Esophagus squamous epithelium (tissue), 5 donors: ENCODE measurements at regions not wholly inside any gene's neighbourhood (a gene's known extent, or its start where the extent isn't known, plus 50 kb on each side); places are given as distances from the start of the nearest gene placed in this dataset.

Source experiments
- DNase-seq: peaks from one replicate; lab custom pipeline; 2025; lab: John Stamatoyannopoulos, UW
- H3K27ac ChIP-seq, 4 donors: fragments of 200-600 bp; sonication (generic); one replicate each; pipeline ENCODE4 v1.5.1; 2016 to 2019; ENCODE audit warnings: mild to moderate bottlenecking in 1 of 4
- H3K27me3 ChIP-seq, 4 donors: fragments of 200-600 bp; sonication (generic); 1 replicate in 3 of 4; 2 replicates in 1 of 4; pipeline versions ENCODE4 v1.5.1 to v1.6.0; 2017 to 2021; ENCODE audit warnings: antibody characterized with exemption in 1 of 4
- H3K36me3 ChIP-seq, 3 donors: fragments of 200-600 bp; sonication (generic); one replicate each; pipeline ENCODE4 v1.5.1; 2016 to 2019
- H3K4me1 ChIP-seq, 3 donors: fragments of 200-600 bp; sonication (generic); one replicate each; pipeline ENCODE4 v1.5.1; 2017 to 2019
- H3K4me3 ChIP-seq, 4 donors: fragments of 200-600 bp; sonication (generic); 1 replicate in 3 of 4; 2 replicates in 1 of 4; pipeline ENCODE4 v1.5.1; 2016 to 2019; ENCODE audit warnings: mild to moderate bottlenecking in 2 of 4, moderate library complexity in 1 of 4
- H3K9me3 ChIP-seq, 3 donors: fragments of 200-600 bp; sonication (generic); one replicate each; pipeline ENCODE4 v1.5.1; 2016 to 2019
- POLR2A ChIP-seq, 4 donors: fragments of 450-650 bp; IDR thresholded peaks; one replicate each; pipeline ENCODE4 v1.6.1; 2017; ENCODE audit warnings: antibody characterized with exemption in 4 of 4, mild to moderate bottlenecking in 4 of 4, moderate library complexity in 3 of 4
- WGBS, 2 donors: methylation state at CpG; one replicate each; pipeline ENCODE4 v1.1.5; 2018; 5-methylcytosine and 5-hydroxymethylcytosine counted together
- intact Hi-C: fragments of 100-400 bp; cut with DNase I; formaldehyde crosslinking; loops from one replicate; pipeline ENCODE4 v1.15.0; 2022
- TF ChIP-seq, protein P1 (sequence below), 6 experiments: fragments of 450-650 bp in 4 of 6; fragments of 200-600 bp in 2 of 6; sonication (generic) in 2 of 6; IDR thresholded peaks; one replicate each; pipeline ENCODE4 v1.5.1; 2016 to 2019; ENCODE audit warnings: antibody characterized with exemption in 6 of 6, mild to moderate bottlenecking in 4 of 6, moderate library complexity in 4 of 6
- donor health status: DM: yes; HTN: yes; CAD: no.

DNA sequence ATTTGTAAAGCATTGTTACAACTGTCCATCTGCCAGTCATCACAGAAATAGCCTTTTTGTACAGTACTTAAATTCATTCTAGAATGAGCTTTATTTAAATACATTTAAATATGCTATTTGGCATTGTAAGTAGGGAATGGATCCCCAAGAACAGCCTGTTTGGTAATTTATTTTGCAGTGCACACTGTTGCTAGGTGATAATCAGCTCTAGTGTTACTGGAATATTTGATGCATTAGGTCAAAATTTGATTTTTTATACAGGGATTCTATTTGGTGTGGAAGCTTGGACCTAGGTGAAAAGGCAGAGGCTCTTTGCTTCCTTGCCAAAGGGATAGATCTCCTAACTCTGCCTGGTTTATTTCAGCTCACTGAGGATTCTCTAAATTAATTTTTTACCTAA lies 593.7 kb downstream of the EPM2A start:
- intact Hi-C loops: no loop called here
- H3K4me1 ChIP-seq: no peaks in the 10 kb centered on the region
- TF ChIP-seq, protein P1, sequence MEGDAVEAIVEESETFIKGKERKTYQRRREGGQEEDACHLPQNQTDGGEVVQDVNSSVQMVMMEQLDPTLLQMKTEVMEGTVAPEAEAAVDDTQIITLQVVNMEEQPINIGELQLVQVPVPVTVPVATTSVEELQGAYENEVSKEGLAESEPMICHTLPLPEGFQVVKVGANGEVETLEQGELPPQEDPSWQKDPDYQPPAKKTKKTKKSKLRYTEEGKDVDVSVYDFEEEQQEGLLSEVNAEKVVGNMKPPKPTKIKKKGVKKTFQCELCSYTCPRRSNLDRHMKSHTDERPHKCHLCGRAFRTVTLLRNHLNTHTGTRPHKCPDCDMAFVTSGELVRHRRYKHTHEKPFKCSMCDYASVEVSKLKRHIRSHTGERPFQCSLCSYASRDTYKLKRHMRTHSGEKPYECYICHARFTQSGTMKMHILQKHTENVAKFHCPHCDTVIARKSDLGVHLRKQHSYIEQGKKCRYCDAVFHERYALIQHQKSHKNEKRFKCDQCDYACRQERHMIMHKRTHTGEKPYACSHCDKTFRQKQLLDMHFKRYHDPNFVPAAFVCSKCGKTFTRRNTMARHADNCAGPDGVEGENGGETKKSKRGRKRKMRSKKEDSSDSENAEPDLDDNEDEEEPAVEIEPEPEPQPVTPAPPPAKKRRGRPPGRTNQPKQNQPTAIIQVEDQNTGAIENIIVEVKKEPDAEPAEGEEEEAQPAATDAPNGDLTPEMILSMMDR (IDR thresholded peaks at IDR 0.05): no peak
- TF ChIP-seq POLR2A (IDR thresholded peaks at IDR 0.05): no peak

DNA sequence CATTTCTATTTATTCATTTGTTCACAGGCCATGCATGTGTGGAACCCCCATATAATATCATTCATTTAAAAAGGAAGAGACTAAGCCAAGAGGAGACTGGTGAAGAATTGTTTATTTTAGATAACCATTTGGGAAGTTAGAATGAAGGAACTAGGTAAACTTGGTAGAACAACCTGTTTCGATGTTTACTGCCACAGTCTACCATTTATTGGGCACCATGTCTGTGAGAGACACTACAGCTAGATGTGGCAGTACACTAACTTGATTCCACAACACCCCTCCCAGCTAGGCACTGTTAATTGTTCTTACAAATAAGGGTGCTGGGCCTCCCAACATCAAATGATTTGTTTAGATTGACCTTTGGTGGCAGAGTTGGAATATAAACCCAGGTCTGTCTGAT lies 592.4 kb downstream of the EPM2A start:
- 88 to 94% methylated on average over 1 of the region's 1 CpG for WGBS, 2 donors
- Histone ChIP-seq H3K9me3 (no peaks in the 10 kb centered on the region), H3K4me3 (no peak overlapping the region), H3K27ac (no peak overlapping the region), H3K4me1 (no peaks in the 10 kb centered on the region), H3K27me3 (no peaks in the 10 kb centered on the region), H3K36me3 (no peaks in the 10 kb centered on the region)
- intact Hi-C loops: no loop called here
- TF ChIP-seq, protein P1 (IDR thresholded peaks at IDR 0.05): no peak
- no peak for TF ChIP-seq POLR2A (IDR thresholded peaks at IDR 0.05)
- no peak for DNase-seq

More for the DNA sequence above, 593.7 kb downstream of the EPM2A start:
- Histone ChIP-seq H3K27ac (no peak overlapping the region), H3K9me3 (no peaks in the 10 kb centered on the region), H3K27me3 (no peaks in the 10 kb centered on the region), H3K36me3 (no peaks in the 10 kb centered on the region), H3K4me3 (no peak overlapping the region)
- no peak for DNase-seq

DNA sequence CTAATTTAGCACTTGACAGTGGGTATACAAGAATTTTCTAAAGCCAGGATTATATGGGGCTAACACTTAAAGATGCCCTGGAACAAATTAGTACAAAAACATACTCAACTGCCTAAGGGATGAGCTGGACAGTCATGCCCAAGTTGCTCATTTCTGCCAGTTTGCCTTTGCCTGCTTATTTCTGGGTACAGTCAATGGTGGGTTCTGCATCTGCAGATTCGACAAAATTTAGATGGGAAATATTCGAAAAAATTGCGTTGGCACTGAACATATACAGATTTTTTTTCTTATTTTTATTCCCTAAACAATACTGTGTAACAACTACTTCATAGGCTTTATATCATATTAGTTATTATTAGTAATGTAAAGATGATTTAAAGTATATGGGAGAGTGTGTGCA lies 591.9 kb downstream of the EPM2A start:
- no peaks in the 10 kb centered on the region for H3K36me3 ChIP-seq
- H3K9me3 ChIP-seq: no peaks in the 10 kb centered on the region
- intact Hi-C loops: no loop called here
- no peak overlapping the region for H3K27ac ChIP-seq
- H3K4me1 ChIP-seq: no peaks in the 10 kb centered on the region
- WGBS, 2 donors: 87 to 89% methylated on average over 3 of the region's 3 CpGs
- H3K4me3 ChIP-seq: no peak overlapping the region
- H3K27me3 ChIP-seq: no peaks in the 10 kb centered on the region
- TF ChIP-seq, protein P1 (IDR thresholded peaks at IDR 0.05): no peak
- no peak for TF ChIP-seq POLR2A (IDR thresholded peaks at IDR 0.05)
- DNase-seq: no peak

DNA sequence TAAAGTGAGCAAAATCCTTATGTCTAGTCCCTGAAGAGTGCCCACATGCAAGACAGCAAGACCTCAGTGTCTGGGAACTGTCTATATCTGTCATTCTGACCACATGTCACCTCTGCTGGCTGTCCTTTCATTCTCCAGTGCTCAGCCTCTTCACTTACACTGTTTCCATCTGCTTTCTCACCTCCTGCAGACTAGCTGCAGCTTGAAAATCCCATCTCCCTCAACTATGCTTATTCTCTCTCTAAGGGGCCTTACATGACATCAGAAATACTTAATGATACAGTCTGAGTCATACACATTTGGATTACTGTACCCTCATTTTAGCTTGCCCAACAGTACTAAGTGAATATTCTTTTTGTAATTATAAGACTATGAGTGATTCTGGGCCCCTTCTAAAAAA lies 587.8 kb downstream of the EPM2A start:
- no peak for DNase-seq
- Histone ChIP-seq H3K4me3 (no peak overlapping the region), H3K27me3 (no peaks in the 10 kb centered on the region), H3K4me1 (no peaks in the 10 kb centered on the region), H3K27ac (no peak overlapping the region), H3K9me3 (no peaks in the 10 kb centered on the region), H3K36me3 (no peaks in the 10 kb centered on the region)
- intact Hi-C loops: no loop called here
- no peak for TF ChIP-seq POLR2A (IDR thresholded peaks at IDR 0.05)
- TF ChIP-seq, protein P1 (IDR thresholded peaks at IDR 0.05): no peak

DNA sequence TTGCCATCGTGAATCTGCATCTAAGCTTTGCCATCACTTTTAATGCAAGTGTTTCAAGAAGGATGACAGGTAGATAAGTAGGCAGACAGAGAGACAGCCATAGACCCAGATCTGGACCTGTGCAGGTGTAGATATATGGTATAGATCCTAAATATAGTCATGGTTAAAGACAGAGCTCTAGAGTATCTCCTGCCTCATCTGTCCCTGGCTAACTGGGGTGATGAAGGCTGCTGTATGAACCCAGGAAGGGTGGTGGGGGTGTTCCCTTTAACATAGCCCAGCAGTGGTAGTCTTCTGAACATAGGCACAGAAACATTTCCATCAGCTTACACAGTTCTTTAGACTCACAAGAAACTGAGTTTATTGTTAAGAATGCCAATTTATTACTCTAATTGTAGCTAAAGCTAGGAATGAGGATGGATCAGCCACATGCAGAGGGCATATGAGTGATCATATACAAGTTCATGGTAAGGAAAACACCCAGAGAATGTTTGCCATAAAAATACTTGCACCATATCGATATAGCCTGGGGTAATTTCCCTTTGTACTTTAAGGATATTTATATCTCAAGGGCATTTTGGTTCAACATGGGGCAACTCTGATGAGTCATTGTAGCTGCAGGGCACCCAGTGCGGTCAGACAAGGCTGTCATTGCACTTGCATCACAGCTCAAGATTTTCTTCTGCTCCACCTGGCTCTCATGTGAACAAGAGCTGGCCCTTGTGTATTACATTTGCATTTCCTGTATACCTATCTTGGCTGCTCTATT lies 587.2 kb downstream of the EPM2A start:
- Histone ChIP-seq H3K36me3 (no peaks in the 10 kb centered on the region), H3K27me3 (no peaks in the 10 kb centered on the region), H3K9me3 (no peaks in the 10 kb centered on the region), H3K27ac (no peak overlapping the region), H3K4me3 (no peak overlapping the region), H3K4me1 (no peaks in the 10 kb centered on the region)
- TF ChIP-seq, protein P1 (IDR thresholded peaks at IDR 0.05): no peak
- TF ChIP-seq POLR2A (IDR thresholded peaks at IDR 0.05): no peak
- no peak for DNase-seq
- 38 to 42% methylated on average over 3 of the region's 3 CpGs for WGBS, 2 donors
- intact Hi-C loops: no loop called here
